ENCODE measurements at regions not wholly inside any gene's neighbourhood (a gene's known extent, or its start where the extent isn't known, plus 50 kb on each side); places are given as distances from the start of the nearest gene placed in this dataset.

- TF ChIP-seq, protein P1, sequence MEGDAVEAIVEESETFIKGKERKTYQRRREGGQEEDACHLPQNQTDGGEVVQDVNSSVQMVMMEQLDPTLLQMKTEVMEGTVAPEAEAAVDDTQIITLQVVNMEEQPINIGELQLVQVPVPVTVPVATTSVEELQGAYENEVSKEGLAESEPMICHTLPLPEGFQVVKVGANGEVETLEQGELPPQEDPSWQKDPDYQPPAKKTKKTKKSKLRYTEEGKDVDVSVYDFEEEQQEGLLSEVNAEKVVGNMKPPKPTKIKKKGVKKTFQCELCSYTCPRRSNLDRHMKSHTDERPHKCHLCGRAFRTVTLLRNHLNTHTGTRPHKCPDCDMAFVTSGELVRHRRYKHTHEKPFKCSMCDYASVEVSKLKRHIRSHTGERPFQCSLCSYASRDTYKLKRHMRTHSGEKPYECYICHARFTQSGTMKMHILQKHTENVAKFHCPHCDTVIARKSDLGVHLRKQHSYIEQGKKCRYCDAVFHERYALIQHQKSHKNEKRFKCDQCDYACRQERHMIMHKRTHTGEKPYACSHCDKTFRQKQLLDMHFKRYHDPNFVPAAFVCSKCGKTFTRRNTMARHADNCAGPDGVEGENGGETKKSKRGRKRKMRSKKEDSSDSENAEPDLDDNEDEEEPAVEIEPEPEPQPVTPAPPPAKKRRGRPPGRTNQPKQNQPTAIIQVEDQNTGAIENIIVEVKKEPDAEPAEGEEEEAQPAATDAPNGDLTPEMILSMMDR (IDR thresholded peaks at IDR 0.05), result no peak
- no peak for TF ChIP-seq POLR2A (IDR thresholded peaks at IDR 0.05)
These were observed 157.9 kb upstream of the MLN start for GRCh38 chr6:33961691-33962090.
